Right lobe of liver (tissue), 6 donors: ENCODE measurements at regions not wholly inside any gene's neighbourhood (a gene's known extent, or its start where the extent isn't known, plus 50 kb on each side); places are given as distances from the start of the nearest gene placed in this dataset.
A peak's percentile ranks its signal among the peaks of the same experiment; 100 is the strongest.

ENCODE experiments used
- ATAC-seq, 4 donors: fragments of 200-7000 bp; cut with Tn5 transposase; one replicate each; pipeline ENCODE4 v1.9.1; 2020; ENCODE audit warnings: mild to moderate bottlenecking in 4 of 4, moderate library complexity in 4 of 4
- DNase-seq, 3 donors: peaks; one replicate each; pipeline ENCODE4 v3.0.0-alpha.2; 2020
- H3K27ac ChIP-seq, 3 donors: fragments of 200-600 bp; one replicate each; pipeline ENCODE4 v1.8.0; 2022
- H3K27me3 ChIP-seq, 2 donors: fragments of 200-600 bp; one replicate each; pipeline ENCODE4 v1.8.0; 2022
- H3K36me3 ChIP-seq, 4 donors: fragments of 200-600 bp; sonication (generic) in 1 of 4; one replicate each; pipeline versions ENCODE4 v1.5.1 to v1.8.0; 2017 to 2022; ENCODE audit warnings: control low read depth in 1 of 4
- H3K4me1 ChIP-seq, 4 donors: fragments of 200-600 bp; sonication (generic) in 1 of 4; one replicate each; pipeline versions ENCODE4 v1.5.1 to v1.8.0; 2017 to 2022; ENCODE audit warnings: control low read depth in 1 of 4
- H3K4me3 ChIP-seq, 3 donors: fragments of 200-600 bp; one replicate each; pipeline ENCODE4 v1.8.0; 2022
- H3K9me3 ChIP-seq, 4 donors: fragments of 200-600 bp; sonication (generic) in 1 of 4; one replicate each; pipeline versions ENCODE4 v1.5.1 to v1.8.0; 2017 to 2022; ENCODE audit warnings: control low read depth in 1 of 4
- CTCF ChIP-seq, 4 donors: fragments of 200-600 bp in 3 of 4; fragments of 450-650 bp in 1 of 4; IDR thresholded peaks; one replicate each; pipeline versions ENCODE4 v1.5.1 to v1.8.0; 2016 to 2022; ENCODE audit warnings: antibody characterized with exemption in 4 of 4, mild to moderate bottlenecking in 2 of 4
- POLR2A ChIP-seq: fragments of 450-650 bp; IDR thresholded peaks from one replicate; pipeline ENCODE4 v1.6.1; 2017; ENCODE audit warnings: antibody characterized with exemption, mild to moderate bottlenecking
- WGBS: methylation state at CpG from one replicate; pipeline ENCODE4 v1.1.6; 2018; ENCODE audit warnings: low coverage, low lambda C conversion rate; ENCODE audit not compliant: insufficient coverage; ENCODE audit errors: missing lambda C conversion rate; 5-methylcytosine and 5-hydroxymethylcytosine counted together
- intact Hi-C, 2 donors: fragments of 100-400 bp; cut with DNase I; formaldehyde crosslinking; loops; one replicate each; pipeline versions ENCODE4 v1.11.2 to v1.14.1; 2022
- donor health status: DM: no; HTN: yes; CAD: no.
- donor health status: DM: no; HTN: no; CAD: no.
- donor health status: DM: no; HTN: no; CAD: no.
- donor health status: DM: no; HTN: yes; CAD: no.
- donor health status: DM: no; HTN: yes; CAD: no.

GRCh38 chr3:135622656-135623055 is 342.9 kb upstream of the PPP2R3A start:
- intact Hi-C loops: no loop called here
- H3K36me3 ChIP-seq: no peaks in the 10 kb centered on the region
- no peaks in the 10 kb centered on the region for H3K4me1 ChIP-seq
- no peaks in the 10 kb centered on the region for H3K27me3 ChIP-seq
- DNase-seq: no peak
- H3K9me3 ChIP-seq: no peaks in the 10 kb centered on the region
- no peak for ATAC-seq
- no peak for TF ChIP-seq CTCF (IDR thresholded peaks at IDR 0.05)
- TF ChIP-seq POLR2A: no peak
- H3K27ac ChIP-seq: no peak overlapping the region
- no peak overlapping the region for H3K4me3 ChIP-seq

- H3K36me3 ChIP-seq: no peaks in the 10 kb centered on the region
- H3K4me3 ChIP-seq: no peak overlapping the region
- H3K9me3 ChIP-seq: no peaks in the 10 kb centered on the region
- no peak for DNase-seq
- ATAC-seq: peak in 2 of 4 donors; percentile 27 to 75
- no peaks in the 10 kb centered on the region for H3K4me1 ChIP-seq
- 22% methylated on average over 2 of the region's 2 CpGs for WGBS
- no peak overlapping the region for H3K27ac ChIP-seq
- intact Hi-C loops: no loop called here
- H3K27me3 ChIP-seq: no peaks in the 10 kb centered on the region
- TF ChIP-seq CTCF (IDR thresholded peaks at IDR 0.05) (no peak), POLR2A (no peak)
These were observed 342.0 kb upstream of the PPP2R3A start for GRCh38 chr3:135623558-135623957.

- Histone ChIP-seq H3K27me3 (no peaks in the 10 kb centered on the region), H3K4me1 (no peaks in the 10 kb centered on the region), H3K9me3 (no peaks in the 10 kb centered on the region), H3K36me3 (no peaks in the 10 kb centered on the region), H3K27ac (no peak overlapping the region), H3K4me3 (no peak overlapping the region)
- WGBS: 68% methylated on average over 4 of the region's 4 CpGs
- ATAC-seq (no peak), DNase-seq (no peak)
- no peak for TF ChIP-seq CTCF (IDR thresholded peaks at IDR 0.05)
- TF ChIP-seq POLR2A: no peak
- intact Hi-C loops: no loop called here
These were observed 338.5 kb upstream of the PPP2R3A start for GRCh38 chr3:135627057-135627456.

- WGBS: 37% methylated on average over 5 of the region's 5 CpGs
These were observed 335.7 kb upstream of the PPP2R3A start for GRCh38 chr3:135629701-135630408.

More at GRCh38 chr3:135629701-135630408, 335.7 kb upstream of the PPP2R3A start:
- ATAC-seq: no peak
- intact Hi-C loops: no loop called here
- no peak overlapping the region for H3K4me3 ChIP-seq
- TF ChIP-seq POLR2A: no peak
- no peak for TF ChIP-seq CTCF (IDR thresholded peaks at IDR 0.05)
- H3K4me1 ChIP-seq: no peaks in the 10 kb centered on the region
- H3K36me3 ChIP-seq: no peaks in the 10 kb centered on the region
- H3K9me3 ChIP-seq: no peaks in the 10 kb centered on the region
- H3K27ac ChIP-seq: no peak overlapping the region
- no peaks in the 10 kb centered on the region for H3K27me3 ChIP-seq
- DNase-seq: no peak
